ENCODE measurements at regions not wholly inside any gene's neighbourhood (a gene's known extent, or its start where the extent isn't known, plus 50 kb on each side); places are given as distances from the start of the nearest gene placed in this dataset.
"Not testable (repeated sequence)": the region's sequence is repeated elsewhere in the genome, so short reads cannot be mapped to it uniquely, and the experiment has no call there.

GRCh38 chrY:10627116-10627515 lies 1099.4 kb downstream of the TSPY10 start:
- peak; percentile 74 for DNase-seq (ENCODE audit: low spot score)

GRCh38 chrY:10648813-10649212 lies 1121.1 kb downstream of the TSPY10 start:
- DNase-seq (ENCODE audit: low spot score) = not testable (repeated sequence)

- DNase-seq (ENCODE audit: low spot score) = not testable (repeated sequence)
These were observed 1129.4 kb downstream of the TSPY10 start for GRCh38 chrY:10657120-10657519.

GRCh38 chrY:10666785-10667184 lies 1139.1 kb downstream of the TSPY10 start:
- DNase-seq (ENCODE audit: low spot score) = no peak

- no peak for DNase-seq (ENCODE audit: low spot score)
These were observed 1158.7 kb downstream of the TSPY10 start for GRCh38 chrY:10686414-10686813.

All from hematopoietic multipotent progenitor cell treated with erythropoietin and hydrocortisone succinate and interleukin-3 and kit ligand, for 15 days (in vitro differentiated cells).